Activated CD8-positive, alpha-beta memory T cell treated with anti-CD3 and anti-CD28 coated beads for 36 hours (primary cell): ENCODE measurements at regions not wholly inside any gene's neighbourhood (a gene's known extent, or its start where the extent isn't known, plus 50 kb on each side); places are given as distances from the start of the nearest gene placed in this dataset.
"Not testable (repeated sequence)": the region's sequence is repeated elsewhere in the genome, so short reads cannot be mapped to it uniquely, and the experiment has no call there.

ENCODE experiments used
- CTCF ChIA-PET: fragments of 350-600 bp; sonication (Branson Sonifier 250); formaldehyde crosslinking; loops from one replicate; lab custom pipeline; 2021; ENCODE audit warnings: antibody characterized with exemption; lab: Charles Lee
- POLR2A ChIA-PET: fragments of 350-600 bp; sonication (Branson Sonifier 250); formaldehyde crosslinking; loops from one replicate; lab custom pipeline; 2021; ENCODE audit warnings: antibody characterized with exemption; lab: Charles Lee

- ChIA-PET CTCF (interaction anchor here (0.6 kb wide), 1 partner anchor 23 kb away, joined by 3 read pairs; no protein-coding TSS in a partner anchor), POLR2A (no interaction called here)
Observed at GRCh38 chr4:114085611-114086345, 106.3 kb upstream of the ARSJ start.

- ChIA-PET POLR2A (no interaction called here), CTCF (no interaction called here)
Observed at GRCh38 chr4:114087596-114088230, 108.3 kb upstream of the ARSJ start.

GRCh38 chr4:114088481-114088880 lies 109.0 kb upstream of the ARSJ start:
- POLR2A ChIA-PET: no interaction called here
- CTCF ChIA-PET: no interaction called here

GRCh38 chr4:114091546-114091945 lies 112.1 kb upstream of the ARSJ start:
- ChIA-PET POLR2A (no interaction called here), CTCF (no interaction called here)

GRCh38 chr4:114093221-114093715 lies 113.8 kb upstream of the ARSJ start:
- POLR2A ChIA-PET: no interaction called here
- CTCF ChIA-PET: no interaction called here

GRCh38 chr4:114100288-114101031 lies 121.0 kb upstream of the ARSJ start:
- ChIA-PET POLR2A (no interaction called here), CTCF (no interaction called here)

- ChIA-PET POLR2A (no interaction called here), CTCF (no interaction called here)
Observed at GRCh38 chr4:114103908-114104307, 124.5 kb upstream of the ARSJ start.

- POLR2A ChIA-PET: no interaction called here
- CTCF ChIA-PET: interaction anchor here (0.6 kb wide), 1 partner anchor 23 kb away, joined by 3 read pairs; no protein-coding TSS in a partner anchor
Observed at GRCh38 chr4:114108869-114109268, 129.4 kb upstream of the ARSJ start.

- ChIA-PET POLR2A (no interaction called here), CTCF (no interaction called here)
Observed at GRCh38 chr4:114109776-114110175, 130.3 kb upstream of the ARSJ start.

- ChIA-PET CTCF (no interaction called here), POLR2A (no interaction called here)
Observed at GRCh38 chr4:114115526-114115925, 136.1 kb upstream of the ARSJ start.

GRCh38 chr4:114116861-114117260 lies 137.4 kb upstream of the ARSJ start:
- CTCF ChIA-PET: no interaction called here
- POLR2A ChIA-PET: no interaction called here

- ChIA-PET CTCF (no interaction called here), POLR2A (no interaction called here)
Observed at GRCh38 chr4:114121221-114121620, 141.8 kb upstream of the ARSJ start.

- POLR2A ChIA-PET: no interaction called here
- CTCF ChIA-PET: no interaction called here
Observed at GRCh38 chr4:114132199-114132598, 152.8 kb upstream of the ARSJ start.

- ChIA-PET POLR2A (no interaction called here), CTCF (no interaction called here)
Observed at GRCh38 chr4:114132830-114133229, 153.4 kb upstream of the ARSJ start.

GRCh38 chr4:114136069-114136468 lies 156.6 kb upstream of the ARSJ start:
- POLR2A ChIA-PET: no interaction called here
- CTCF ChIA-PET: no interaction called here

GRCh38 chr4:114137984-114138383 lies 158.5 kb upstream of the ARSJ start:
- POLR2A ChIA-PET: no interaction called here

GRCh38 chr4:114146947-114147618 lies 167.6 kb upstream of the ARSJ start:
- CTCF ChIA-PET: no interaction called here
- POLR2A ChIA-PET: no interaction called here

More at GRCh38 chr4:114137984-114138383, 158.5 kb upstream of the ARSJ start:
- CTCF ChIA-PET: no interaction called here

- POLR2A ChIA-PET, CTCF ChIA-PET: not testable (repeated sequence)
Observed at GRCh38 chr4:114147619-114148208, 168.3 kb upstream of the ARSJ start.

GRCh38 chr4:114148372-114149070 lies 169.1 kb upstream of the ARSJ start:
- CTCF ChIA-PET, POLR2A ChIA-PET: not testable (repeated sequence)
